HL-60 (cell line): ENCODE measurements at regions not wholly inside any gene's neighbourhood (a gene's known extent, or its start where the extent isn't known, plus 50 kb on each side); places are given as distances from the start of the nearest gene placed in this dataset.

Source experiments
- DNase-seq, 2 experiments: peaks; one replicate each; pipeline ENCODE4 v3.0.0-alpha.2; 2010 to 2020; ENCODE audit warnings: low read depth in 1 of 2, low spot score in 1 of 2
- H3K27ac ChIP-seq: fragments of 250-450 bp; sonication (Bioruptor Pico); replicated peaks from 2 replicates; pipeline ENCODE4 v1.5.1; 2020; ENCODE audit warnings: mild to moderate bottlenecking, moderate library complexity
- H3K27me3 ChIP-seq: fragments of 250-450 bp; sonication (Bioruptor Pico); 2 replicates; pipeline ENCODE4 v1.5.1; 2021; ENCODE audit warnings: mild to moderate bottlenecking, moderate library complexity; ENCODE audit not compliant: insufficient read depth, poor library complexity, severe bottlenecking
- H3K4me3 ChIP-seq: replicated peaks from 2 replicates; pipeline ENCODE4 v1.5.1; 2011; ENCODE audit warnings: mild to moderate bottlenecking, control low read depth, low read length; ENCODE audit not compliant: insufficient read depth
- CTCF ChIP-seq: IDR thresholded peaks from one replicate; pipeline ENCODE4 v1.5.1; 2011; ENCODE audit warnings: low read length, control low read depth, inconsistent platforms; ENCODE audit not compliant: insufficient read depth
- GABPA ChIP-seq: IDR thresholded peaks from 2 replicates; pipeline ENCODE4 v1.6.1; 2012; ENCODE audit warnings: low read depth
- POLR2AphosphoS5 ChIP-seq: IDR thresholded peaks from 2 replicates; pipeline ENCODE4 v1.6.1; 2012; ENCODE audit warnings: low read depth
- REST ChIP-seq: IDR thresholded peaks from 2 replicates; pipeline ENCODE4 v1.6.1; 2012; ENCODE audit warnings: low read depth; ENCODE audit not compliant: insufficient replicate concordance
- SPI1 ChIP-seq: IDR thresholded peaks from 2 replicates; pipeline ENCODE4 v1.6.1; 2012; ENCODE audit warnings: low read depth, mild to moderate bottlenecking, borderline replicate concordance

DNA sequence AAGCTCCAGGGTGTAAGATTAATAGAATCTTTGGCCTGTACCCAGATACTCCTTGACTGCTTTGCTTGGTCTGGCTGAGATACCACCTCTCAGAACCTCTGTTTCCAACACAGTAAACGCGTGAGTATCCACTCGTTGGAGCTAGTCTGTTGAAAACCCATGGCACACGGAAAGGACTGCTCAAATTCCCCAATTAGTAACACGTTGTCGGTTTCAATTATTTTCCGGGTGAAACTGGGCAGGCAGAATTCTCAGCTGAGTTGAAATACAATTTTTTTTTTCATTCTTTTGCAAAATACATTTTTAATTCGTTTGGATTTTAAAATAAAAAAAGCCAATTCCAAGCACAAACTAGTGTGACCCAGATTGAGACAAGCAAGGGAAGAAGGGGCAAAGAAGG is 120.5 kb downstream of the MAF start:
- no peak overlapping the region for H3K4me3 ChIP-seq
- H3K27me3 ChIP-seq, result no peaks in the 10 kb centered on the region
- DNase-seq, result no peak
- TF ChIP-seq REST (no peak), CTCF (no peak), GABPA (no peak), POLR2AphosphoS5 (no peak), SPI1 (no peak)
- H3K27ac ChIP-seq, result no peak overlapping the region

DNA sequence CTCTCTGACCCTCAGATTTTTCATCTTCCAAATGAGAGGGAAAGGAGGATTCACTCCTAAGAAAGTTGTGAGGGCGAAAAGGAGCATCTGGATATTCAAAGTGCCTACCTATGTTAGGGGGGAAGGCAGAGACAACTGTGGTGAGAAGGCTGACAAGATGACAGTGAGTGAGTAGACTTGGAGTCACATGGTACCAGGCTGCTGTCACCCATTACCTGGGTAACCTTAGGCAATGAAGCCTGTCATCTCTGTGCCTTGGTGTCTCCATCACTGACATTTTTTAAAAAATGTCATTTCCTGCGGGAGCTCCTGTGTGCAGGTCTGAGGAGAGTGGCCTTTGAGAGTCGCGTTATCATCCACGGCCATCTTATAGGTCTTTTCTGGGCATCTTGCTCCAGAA is 124.0 kb downstream of the MAF start:
- no peak for DNase-seq
- no peak overlapping the region for H3K27ac ChIP-seq
- TF ChIP-seq GABPA (no peak), CTCF (no peak), POLR2AphosphoS5 (no peak), SPI1 (no peak), REST (no peak)
- H3K27me3 ChIP-seq, result no peaks in the 10 kb centered on the region
- H3K4me3 ChIP-seq, result no peak overlapping the region

- TF ChIP-seq SPI1, result no peak
- no peak for TF ChIP-seq GABPA
- TF ChIP-seq POLR2AphosphoS5, result no peak
- TF ChIP-seq CTCF, result no peak
- no peak for TF ChIP-seq REST
- Histone ChIP-seq H3K4me3 (no peak overlapping the region), H3K27ac (no peak overlapping the region), H3K27me3 (no peaks in the 10 kb centered on the region)
- DNase-seq, result no peak
These were observed 124.7 kb downstream of the MAF start for GRCh38 chr16:79475841-79476240.
